HG03342 (cell line): ENCODE measurements at regions not wholly inside any gene's neighbourhood (a gene's known extent, or its start where the extent isn't known, plus 50 kb on each side); places are given as distances from the start of the nearest gene placed in this dataset.
A peak's percentile ranks its signal among the peaks of the same experiment; 100 is the strongest.

Source experiments
- ATAC-seq: cut with Tn5 transposase; IDR thresholded peaks from one replicate; pipeline ENCODE4 v1.9.1; 2021; ENCODE audit warnings: mild to moderate bottlenecking, moderate library complexity; ENCODE audit not compliant: unreplicated experiment

GRCh38 chr18:54716586-54716985 is 111.7 kb upstream of the RAB27B start:
- ATAC-seq: no peak

DNA sequence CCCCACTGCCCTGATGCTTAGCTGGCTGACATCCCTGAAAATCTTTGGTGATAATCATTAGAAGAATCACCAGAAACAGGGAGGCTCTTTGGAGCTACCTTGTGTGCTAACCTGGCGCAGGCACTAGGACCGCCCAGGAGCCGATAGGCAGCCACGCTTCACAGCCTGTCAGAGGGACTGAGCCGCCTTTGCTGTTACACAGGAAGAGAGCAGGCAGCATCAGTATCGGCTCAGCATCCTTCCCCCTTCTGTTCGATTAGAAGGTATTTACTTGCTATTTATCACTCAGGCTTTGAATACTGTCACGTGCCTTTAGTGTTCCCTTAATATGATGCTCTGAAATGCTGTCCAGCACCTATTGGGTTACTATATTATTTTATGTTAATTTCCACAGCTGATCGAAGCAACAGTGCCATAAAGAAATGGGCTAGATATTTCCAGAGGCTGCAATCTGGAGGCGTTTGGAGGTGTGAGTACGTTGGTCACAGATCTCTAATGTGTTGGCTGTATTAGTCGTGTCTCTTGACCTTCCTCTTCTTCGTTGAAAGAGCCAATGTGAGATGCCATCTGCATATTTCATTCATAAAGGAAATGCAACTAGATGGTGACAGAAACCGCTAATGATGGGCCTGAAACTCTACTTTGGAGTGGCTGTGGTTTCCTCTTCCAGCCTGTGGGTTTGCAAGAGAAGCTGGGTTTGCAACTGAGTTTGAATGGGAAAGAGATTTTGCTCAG is 110.4 kb upstream of the RAB27B start:
- peak; percentile 79 for ATAC-seq

GRCh38 chr18:54718408-54718773 is 109.9 kb upstream of the RAB27B start:
- ATAC-seq: no peak

DNA sequence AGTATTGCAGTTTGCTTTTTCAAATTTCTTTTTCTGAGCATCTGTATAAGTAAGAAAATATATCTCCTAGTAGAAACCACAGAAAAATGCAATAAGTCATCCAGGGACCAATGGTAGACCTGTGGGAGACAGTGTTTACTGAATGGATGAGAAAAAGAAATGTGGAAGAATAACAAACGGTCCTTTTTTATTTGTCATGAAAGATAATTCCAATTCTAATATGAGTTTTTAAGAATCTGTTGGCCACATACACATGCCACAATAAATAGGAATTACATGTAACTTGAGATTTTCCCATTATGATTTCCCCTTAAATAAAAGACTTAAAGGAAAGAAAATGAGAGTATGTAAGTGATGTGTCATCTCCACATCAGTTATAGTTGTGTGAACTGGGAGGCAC is 107.7 kb upstream of the RAB27B start:
- ATAC-seq: no peak

GRCh38 chr18:54726143-54726542 is 102.1 kb upstream of the RAB27B start:
- ATAC-seq: no peak

GRCh38 chr18:54734059-54734458 is 94.2 kb upstream of the RAB27B start:
- no peak for ATAC-seq

DNA sequence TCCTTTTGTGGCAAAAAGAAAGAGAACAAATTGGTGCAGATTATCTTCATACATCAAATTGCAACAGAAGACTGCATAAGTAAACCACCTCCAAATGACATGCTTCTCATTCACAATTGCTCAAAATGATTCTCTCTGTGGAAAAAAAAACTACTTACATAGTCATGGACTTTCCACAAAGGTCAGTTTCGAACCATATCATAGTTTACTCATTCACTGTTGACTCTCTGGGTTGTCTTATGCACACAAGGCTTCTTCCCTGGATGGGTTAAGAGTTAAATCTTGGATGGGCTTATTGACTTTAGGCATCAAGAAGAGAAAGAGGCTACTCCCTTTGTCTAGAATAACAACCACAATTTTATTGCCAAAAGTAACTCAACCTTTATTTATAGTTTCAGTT is 91.3 kb upstream of the RAB27B start:
- no peak for ATAC-seq

DNA sequence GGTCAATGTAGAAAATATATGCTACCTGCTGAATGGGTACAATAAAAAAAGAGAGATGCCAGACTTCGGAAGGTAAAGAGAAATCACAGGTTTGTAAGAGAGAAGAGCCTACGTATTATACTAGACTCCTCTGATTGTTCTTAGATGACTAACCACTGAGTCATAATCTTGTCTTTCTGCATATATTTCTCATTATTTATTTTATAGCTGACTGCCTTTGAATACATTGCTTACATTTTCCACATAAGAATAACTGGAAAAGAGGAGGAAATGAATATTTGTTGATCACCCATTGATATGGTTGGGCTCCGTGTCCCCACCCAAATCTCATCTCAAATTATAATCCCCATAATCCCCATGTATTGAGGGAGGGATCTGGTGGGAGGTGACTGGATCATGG is 90.3 kb upstream of the RAB27B start:
- ATAC-seq: no peak

- ATAC-seq: no peak
Measured at GRCh38 chr18:54739476-54739875, 88.8 kb upstream of the RAB27B start.

DNA sequence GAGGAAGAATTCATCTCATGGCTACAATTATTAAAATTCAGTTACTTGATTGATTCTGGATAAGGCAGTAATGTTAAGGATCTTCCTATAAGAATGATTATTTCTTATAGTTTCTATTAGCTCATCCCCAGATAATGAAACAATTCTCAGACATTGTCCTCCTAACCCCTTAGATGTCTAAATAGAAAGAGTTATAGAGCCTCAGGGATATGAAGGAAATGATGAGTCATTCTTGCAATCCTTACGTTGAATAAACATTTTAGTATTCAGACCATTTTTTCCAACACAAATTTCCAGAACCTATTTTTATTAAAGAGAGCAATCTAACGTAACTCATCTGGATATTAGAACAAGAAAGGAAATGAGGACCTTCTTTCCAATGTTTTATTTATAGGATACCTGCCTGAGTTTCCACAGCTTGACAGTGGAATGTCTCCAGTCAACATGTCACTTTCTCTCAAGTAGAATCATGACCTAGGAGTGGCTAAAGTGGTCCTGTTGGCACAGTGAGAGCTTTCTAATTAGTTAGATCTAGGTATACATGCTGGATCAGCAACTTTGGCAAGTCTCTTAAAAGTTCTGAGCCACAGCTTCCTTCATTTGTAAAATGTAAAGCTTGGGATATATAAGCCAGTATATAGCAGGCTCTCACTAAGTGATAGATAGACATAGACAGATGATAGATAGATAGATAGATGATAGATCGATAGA is 88.0 kb upstream of the RAB27B start:
- ATAC-seq: no peak

DNA sequence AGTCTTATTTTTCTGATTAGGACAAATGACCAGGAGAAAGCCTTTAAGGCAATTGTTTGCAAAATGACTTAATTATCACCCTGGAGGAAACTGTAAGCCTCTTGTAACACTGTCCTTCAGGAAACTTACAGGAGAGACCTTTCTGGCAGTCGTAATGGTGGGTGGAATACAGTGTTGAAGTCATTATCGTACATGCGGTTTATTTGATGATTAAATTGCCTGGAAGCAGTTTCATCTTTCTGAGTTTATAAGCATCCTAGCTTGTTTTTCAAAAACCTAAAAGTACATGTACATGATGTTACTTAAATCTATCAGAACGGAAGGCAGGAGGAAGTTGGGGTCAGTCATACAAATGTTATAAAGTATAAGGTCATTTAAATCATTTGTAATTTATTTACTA is 86.2 kb upstream of the RAB27B start:
- no peak for ATAC-seq

DNA sequence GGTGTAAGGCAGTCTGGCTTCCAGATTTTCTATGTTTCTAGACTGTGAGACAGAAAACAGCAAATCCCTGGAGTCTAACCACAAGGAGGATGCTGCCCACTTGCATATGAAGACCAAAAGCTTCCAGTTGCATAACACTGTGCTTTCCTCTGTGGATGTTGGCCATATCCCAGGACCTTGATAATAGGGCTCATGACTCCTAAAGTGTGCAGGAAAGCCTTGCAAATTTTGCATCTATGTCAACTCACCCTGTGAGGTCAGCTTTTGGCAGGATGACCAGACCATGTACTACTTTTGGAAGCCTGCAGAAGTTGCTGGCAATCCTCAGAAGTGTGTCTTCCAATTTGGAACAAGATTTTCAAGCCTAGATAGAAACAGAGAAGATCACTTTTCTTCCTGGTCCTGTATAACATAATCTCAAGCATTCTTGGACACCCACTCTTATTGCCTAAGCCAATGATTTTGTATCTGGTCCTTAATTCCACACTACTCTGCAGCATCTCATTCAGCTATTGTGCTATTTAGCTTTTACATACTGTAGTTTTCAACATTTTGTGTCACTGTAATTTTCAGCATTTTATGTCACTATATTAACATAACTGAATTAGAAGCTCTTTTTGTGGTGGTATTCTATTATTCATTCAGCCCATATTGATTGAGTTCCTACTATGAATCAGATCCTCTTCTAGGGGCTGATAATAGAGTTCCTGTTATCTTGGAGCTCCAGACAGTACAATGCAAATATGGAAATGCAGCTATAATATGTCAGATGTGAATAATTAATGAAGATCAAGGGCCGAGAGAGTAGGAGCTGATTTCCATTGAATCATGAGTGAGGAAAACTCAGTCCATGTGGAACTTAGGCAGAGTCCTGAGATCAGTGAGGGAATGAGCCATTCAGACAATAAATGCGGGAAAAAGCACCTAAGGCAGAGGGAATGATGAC is 85.3 kb upstream of the RAB27B start:
- no peak for ATAC-seq

DNA sequence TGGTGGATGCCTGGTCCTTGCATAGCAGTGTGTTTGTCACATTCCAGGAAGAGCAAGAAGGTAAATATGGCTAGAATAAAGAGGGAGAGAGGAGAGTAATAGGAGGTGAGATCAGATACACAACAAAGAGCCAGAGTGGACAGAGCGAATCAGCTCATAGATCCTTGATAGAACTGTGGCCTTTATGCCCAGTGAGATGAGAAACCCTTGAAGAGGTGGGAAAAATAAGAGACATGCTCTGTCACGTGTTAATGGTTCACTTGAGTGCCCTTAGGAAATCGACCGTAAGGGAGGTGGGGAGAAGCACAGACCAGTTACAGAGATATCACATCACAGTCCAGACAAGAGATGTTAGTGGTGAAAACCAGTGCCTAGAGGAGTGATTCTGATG is 84.7 kb upstream of the RAB27B start:
- no peak for ATAC-seq

- no peak for ATAC-seq
Measured at GRCh38 chr18:54749291-54749690, 79.0 kb upstream of the RAB27B start.

DNA sequence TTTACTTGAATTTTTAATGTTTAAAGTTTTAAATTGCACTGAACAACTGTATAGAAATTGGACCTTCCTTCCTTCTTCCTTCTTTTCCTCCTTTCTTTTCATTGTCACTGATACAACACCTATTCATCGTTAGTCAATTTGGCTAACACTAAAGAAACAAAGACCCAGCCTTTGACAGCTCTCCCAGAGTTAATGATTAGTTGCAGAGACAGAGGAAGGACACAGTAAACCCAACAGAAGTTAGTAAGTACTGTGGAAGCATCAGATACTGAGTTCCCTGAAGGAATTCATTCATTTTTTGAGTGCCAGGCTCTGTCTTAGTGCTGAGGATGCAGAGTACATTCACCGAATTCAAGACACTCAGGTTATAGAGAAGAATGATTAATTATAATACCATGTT is 77.9 kb upstream of the RAB27B start:
- ATAC-seq: no peak

GRCh38 chr18:54752185-54752584 is 76.1 kb upstream of the RAB27B start:
- no peak for ATAC-seq

GRCh38 chr18:54755456-54755855 is 72.8 kb upstream of the RAB27B start:
- ATAC-seq: no peak

DNA sequence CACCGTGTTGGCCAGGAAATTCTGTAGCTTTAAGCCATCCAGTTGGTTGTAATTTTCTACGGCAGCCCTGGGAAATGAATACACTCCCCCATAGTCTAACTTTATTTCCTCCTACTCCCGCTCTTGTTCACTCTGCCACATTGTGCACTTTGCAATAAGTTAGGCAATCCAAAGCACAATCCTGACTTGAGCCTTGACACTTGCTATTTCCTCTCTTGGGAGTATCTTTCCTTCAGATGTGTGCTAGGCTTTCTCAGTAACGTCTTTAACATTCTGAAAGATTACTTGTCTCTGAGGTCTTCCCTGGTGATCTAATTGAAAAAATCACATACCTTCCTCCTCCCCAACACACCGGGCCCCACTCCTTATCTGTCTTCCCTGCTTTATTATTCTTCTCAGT is 65.9 kb upstream of the RAB27B start:
- no peak for ATAC-seq

DNA sequence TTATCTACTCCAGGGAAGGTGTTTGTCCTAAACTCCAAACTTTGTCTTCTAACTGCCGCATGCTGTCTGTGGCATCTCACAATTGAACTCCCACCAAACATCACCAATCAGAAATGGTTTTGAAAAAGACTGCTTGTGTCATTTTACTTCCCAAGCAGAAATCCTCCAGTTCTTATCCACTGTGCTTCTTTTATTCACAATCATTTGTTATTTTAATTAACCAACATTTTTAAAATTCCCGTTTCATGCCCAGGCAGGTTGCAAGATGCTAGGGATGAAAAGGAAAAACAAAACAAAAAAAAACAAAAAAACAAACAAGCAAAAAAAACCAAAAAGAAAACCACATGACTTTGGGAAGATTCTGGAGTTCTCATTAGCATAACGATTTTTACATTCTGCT is 63.5 kb upstream of the RAB27B start:
- no peak for ATAC-seq

GRCh38 chr18:54765636-54766375 is 62.5 kb upstream of the RAB27B start:
- ATAC-seq: no peak

DNA sequence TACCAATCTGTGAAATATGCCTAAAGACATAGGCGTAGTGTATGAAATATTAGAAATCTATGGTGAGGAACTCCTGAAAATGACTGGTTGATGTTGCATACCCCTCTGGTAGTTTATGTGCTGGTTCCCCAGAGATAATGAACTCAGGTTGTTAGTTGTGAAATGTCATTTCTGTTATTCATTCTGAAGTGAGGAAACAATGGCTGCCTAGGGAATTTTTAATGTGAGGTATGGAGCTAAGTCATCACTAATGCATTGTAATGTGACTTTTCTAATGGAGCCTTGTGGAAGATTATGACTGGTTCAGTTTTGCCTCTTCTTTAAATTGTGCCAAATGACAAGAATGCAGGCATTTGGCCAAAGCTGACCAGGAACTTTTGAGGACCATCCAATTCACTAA is 61.6 kb upstream of the RAB27B start:
- ATAC-seq: no peak
